HUES64 (cell line): ENCODE measurements at regions not wholly inside any gene's neighbourhood (a gene's known extent, or its start where the extent isn't known, plus 50 kb on each side); places are given as distances from the start of the nearest gene placed in this dataset.
"Not testable (repeated sequence)": the region's sequence is repeated elsewhere in the genome, so short reads cannot be mapped to it uniquely, and the experiment has no call there.

Experiments
- H3K27ac ChIP-seq: 2 replicates; pipeline ENCODE4 v1.7.0; 2013; ENCODE audit warnings: low read depth, low read length, inconsistent platforms
- H3K27me3 ChIP-seq: 2 replicates; pipeline ENCODE4 v1.6.1; 2013; ENCODE audit warnings: mild to moderate bottlenecking, low read length; ENCODE audit not compliant: insufficient read depth
- H3K36me3 ChIP-seq: 2 replicates; pipeline ENCODE4 v1.6.1; 2013; ENCODE audit warnings: mild to moderate bottlenecking, low read length; ENCODE audit not compliant: insufficient read depth
- H3K4me1 ChIP-seq: 2 replicates; pipeline ENCODE4 v1.6.1; 2013; ENCODE audit warnings: mild to moderate bottlenecking, low read length, moderate library complexity; ENCODE audit not compliant: insufficient read depth
- H3K4me3 ChIP-seq: 2 replicates; pipeline ENCODE4 v1.5.1; 2013; ENCODE audit warnings: mild to moderate bottlenecking, low read length, moderate library complexity
- H3K9ac ChIP-seq: 2 replicates; pipeline ENCODE4 v1.6.1; 2013; ENCODE audit warnings: mild to moderate bottlenecking, low read depth, low read length
- H3K9me3 ChIP-seq: 2 replicates; pipeline ENCODE4 v1.6.1; 2013; ENCODE audit warnings: low read depth, low read length; ENCODE audit not compliant: insufficient read depth

DNA sequence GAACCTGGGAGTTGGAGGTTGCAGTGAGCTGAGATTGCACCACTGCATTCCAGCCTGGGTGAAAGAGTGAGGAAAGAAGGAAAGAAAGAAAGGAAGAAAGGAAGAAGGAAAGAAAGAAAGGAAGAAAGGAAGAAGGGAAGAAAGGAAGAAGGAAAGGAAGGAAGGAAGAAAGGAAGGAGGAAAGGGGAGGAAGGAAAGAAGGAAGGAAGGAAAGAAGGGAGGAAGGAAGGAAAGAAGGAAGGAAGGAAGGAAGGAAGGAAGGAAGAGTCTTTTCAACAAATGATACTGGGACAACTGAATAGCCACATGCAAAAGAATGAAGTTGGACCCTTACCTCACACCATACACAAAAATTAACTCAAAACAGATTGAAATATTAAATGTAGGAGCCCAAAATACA, 56.1 kb upstream of the CCNY start:
- H3K27me3 ChIP-seq, H3K27ac ChIP-seq, H3K9ac ChIP-seq, H3K9me3 ChIP-seq, H3K36me3 ChIP-seq, H3K4me3 ChIP-seq, H3K4me1 ChIP-seq: not testable (repeated sequence)
